SK-N-SH (cell line): ENCODE measurements at regions not wholly inside any gene's neighbourhood (a gene's known extent, or its start where the extent isn't known, plus 50 kb on each side); places are given as distances from the start of the nearest gene placed in this dataset.

Experiments used
- CTCF ChIA-PET: fragments of 300-600, 350-600 bp; formaldehyde crosslinking; extraction: SDS; loops from one replicate; lab custom pipeline; 2021; lab: Yijun Ruan, JAX
- POLR2A ChIA-PET: fragments of 350-600 bp; sonication (Branson Sonifier 250); formaldehyde crosslinking; extraction: SDS; loops from one replicate; lab custom pipeline; 2020; ENCODE audit warnings: antibody characterized with exemption, inconsistent platforms; lab: Yijun Ruan, JAX
- DNase-seq: peaks from one replicate; pipeline ENCODE4 v3.0.0; 2012
- H2AFZ ChIP-seq: fragments of 200-600 bp; sonication (generic); 2 replicates; pipeline ENCODE4 v1.8.1; 2016; ENCODE audit warnings: antibody characterized with exemption, mild to moderate bottlenecking, low read depth
- H3F3A ChIP-seq: fragments of 200-600 bp; sonication (generic); replicated peaks from 2 replicates; pipeline ENCODE3; 2016; ENCODE audit warnings: antibody characterized with exemption, mild to moderate bottlenecking; ENCODE audit not compliant: insufficient read depth
- H3K27ac ChIP-seq, 2 experiments: fragments of 200-500 bp in 1 of 2; fragments of 200-600 bp in 1 of 2; sonication (Bioruptor generic) in 1 of 2; sonication (generic), shearing (Covaris generic) in 1 of 2; 2 replicates each; pipeline versions ENCODE4 v1.5.1 to v1.6.1; 2014 to 2016; ENCODE audit warnings: low read depth in 2 of 2, inconsistent platforms in 1 of 2, low read length in 1 of 2, mild to moderate bottlenecking in 1 of 2, mixed read lengths in 1 of 2
- H3K27me3 ChIP-seq: fragments of 200-600 bp; sonication (generic), shearing (Covaris generic); 2 replicates; pipeline ENCODE4 v1.6.1; 2016; ENCODE audit warnings: mixed run types; ENCODE audit not compliant: insufficient read depth
- H3K36me3 ChIP-seq, 2 experiments: fragments of 200-500 bp in 1 of 2; fragments of 200-600 bp in 1 of 2; sonication (Bioruptor generic) in 1 of 2; sonication (generic) in 1 of 2; replicated peaks in 1 of 2; 2 replicates each; pipeline versions ENCODE3 to v1.5.1; 2014 to 2016; ENCODE audit warnings: low read length in 1 of 2, mild to moderate bottlenecking in 1 of 2; ENCODE audit not compliant: insufficient read depth in 2 of 2, control insufficient read depth in 1 of 2
- H3K4me1 ChIP-seq, 2 experiments: fragments of 200-500 bp in 1 of 2; fragments of 200-600 bp in 1 of 2; sonication (Bioruptor generic) in 1 of 2; sonication (generic), shearing (Covaris generic) in 1 of 2; 2 replicates each; pipeline versions ENCODE4 v1.5.1 to v1.6.1; 2014 to 2016; ENCODE audit warnings: low read depth in 1 of 2, low read length in 1 of 2, mixed run types in 1 of 2; ENCODE audit not compliant: insufficient read depth in 2 of 2, control insufficient read depth in 1 of 2
- H3K4me2 ChIP-seq: fragments of 200-600 bp; sonication (generic), shearing (Covaris generic); 2 replicates; pipeline ENCODE4 v1.6.1; 2017; ENCODE audit warnings: mixed run types
- H3K4me3 ChIP-seq, 2 experiments: fragments of 200-500 bp in 1 of 2; fragments of 200-600 bp in 1 of 2; sonication (Bioruptor generic) in 1 of 2; sonication (generic), shearing (Covaris generic) in 1 of 2; 2 replicates each; pipeline versions ENCODE4 v1.5.1 to v1.8.1; 2014 to 2016; ENCODE audit warnings: low read depth in 2 of 2, inconsistent platforms in 1 of 2, low read length in 1 of 2, mild to moderate bottlenecking in 1 of 2, mixed read lengths in 1 of 2, moderate library complexity in 1 of 2
- H3K79me2 ChIP-seq: fragments of 200-600 bp; sonication (generic); 2 replicates; pipeline ENCODE4 v1.8.1; 2017; ENCODE audit warnings: mild to moderate bottlenecking; ENCODE audit not compliant: insufficient read depth
- H3K9ac ChIP-seq: fragments of 200-600 bp; sonication (generic); 2 replicates; pipeline ENCODE4 v1.6.1; 2017; ENCODE audit warnings: mixed run types
- H3K9me2 ChIP-seq: fragments of 200-600 bp; sonication (generic); 2 replicates; pipeline ENCODE4 v1.6.1; 2017; ENCODE audit warnings: mixed run types
- H3K9me3 ChIP-seq: fragments of 200-600 bp; sonication (generic); 2 replicates; pipeline ENCODE4 v1.6.1; 2017; ENCODE audit warnings: mixed run types, mild to moderate bottlenecking, moderate library complexity
- H4K20me1 ChIP-seq: fragments of 200-600 bp; sonication (generic); 2 replicates; pipeline ENCODE4 v1.6.1; 2017; ENCODE audit warnings: mild to moderate bottlenecking, mixed run types; ENCODE audit not compliant: insufficient read depth
- FOXJ3 ChIP-seq: sonication (generic); formaldehyde crosslinking; IDR thresholded peaks from 2 replicates; pipeline ENCODE4 v1.5.1; 2020; ENCODE audit warnings: mild to moderate bottlenecking, missing genetic modification reagents
- MAX ChIP-seq: IDR thresholded peaks from 2 replicates; pipeline ENCODE4 v1.4.0; 2012; ENCODE audit warnings: low read depth
- RAD21 ChIP-seq: IDR thresholded peaks from 2 replicates; pipeline ENCODE4 v1.6.1; 2012; ENCODE audit warnings: mild to moderate bottlenecking, low read length
- RCOR1 ChIP-seq: fragments of 150-350 bp; IDR thresholded peaks from 2 replicates; pipeline ENCODE4 v1.6.1; 2017; ENCODE audit warnings: antibody characterized with exemption, low read length
- REST ChIP-seq: IDR thresholded peaks from 2 replicates; pipeline ENCODE4 v1.6.1; 2012; ENCODE audit warnings: mild to moderate bottlenecking, low read depth, low read length, moderate library complexity
- RXRA ChIP-seq: IDR thresholded peaks from 2 replicates; pipeline ENCODE4 v1.4.0; 2012; ENCODE audit warnings: low read depth, mild to moderate bottlenecking, borderline replicate concordance
- TEAD4 ChIP-seq: IDR thresholded peaks from 2 replicates; pipeline ENCODE4 v1.4.0; 2012; ENCODE audit warnings: mild to moderate bottlenecking, borderline replicate concordance; ENCODE audit not compliant: insufficient read depth
- WGBS: methylation state at CpG from one replicate; pipeline ENCODE4 v1.1.6; 2017; ENCODE audit warnings: low lambda C conversion rate; 5-methylcytosine and 5-hydroxymethylcytosine counted together

- no peaks in the 10 kb centered on the region for H3K79me2 ChIP-seq
- no peaks in the 10 kb centered on the region for H3K4me1 ChIP-seq
- H4K20me1 ChIP-seq = no peaks in the 10 kb centered on the region
- no peaks in the 10 kb centered on the region for H3F3A ChIP-seq
- POLR2A ChIA-PET = interaction anchor here (0.7 kb wide), 1 partner anchor 88 kb away, joined by 3 read pairs; no protein-coding TSS in a partner anchor
- H3K27me3 ChIP-seq = no peaks in the 10 kb centered on the region; the same call in 1 of the 2 replicates
- TF ChIP-seq MAX = no peak
- no peak for TF ChIP-seq RXRA
- no peak for TF ChIP-seq FOXJ3 (CRISPR knock-in tag)
- no peak overlapping the region for H3K4me2 ChIP-seq
- DNase-seq = no peak
- WGBS = 11% methylated on average over 4 of the region's 4 CpGs
- H3K36me3 ChIP-seq = no peaks in the 10 kb centered on the region
- H3K4me3 ChIP-seq = no peak overlapping the region
- H3K9me2 ChIP-seq = no peaks in the 10 kb centered on the region
- no peak overlapping the region for H3K9ac ChIP-seq
- H3K9me3 ChIP-seq = no peaks in the 10 kb centered on the region
- CTCF ChIA-PET = no interaction called here
- H2AFZ ChIP-seq = no peak overlapping the region
- no peak overlapping the region for H3K27ac ChIP-seq
These were observed 63.2 kb upstream of the SLC4A4 start for GRCh38 chr4:71275570-71275969.

- Histone ChIP-seq H3K9ac (no peak overlapping the region), H3K9me3 (no peaks in the 10 kb centered on the region), H3F3A (no peaks in the 10 kb centered on the region), H3K4me1 (no peaks in the 10 kb centered on the region), H3K9me2 (no peaks in the 10 kb centered on the region), H3K4me2 (no peak overlapping the region), H3K27ac (no peak overlapping the region), H2AFZ (no peak overlapping the region), H3K4me3 (no peak overlapping the region), H3K27me3 (no peaks in the 10 kb centered on the region), H3K36me3 (no peaks in the 10 kb centered on the region), H3K79me2 (no peaks in the 10 kb centered on the region), H4K20me1 (no peaks in the 10 kb centered on the region)
- 5% methylated on average over 1 of the region's 1 CpG for WGBS
- POLR2A ChIA-PET = no interaction called here
- CTCF ChIA-PET = interaction anchor here (0.7 kb wide), 1 partner anchor 639 kb away, joined by 3 read pairs; no protein-coding TSS in a partner anchor
- no peak for TF ChIP-seq RXRA
- no peak for TF ChIP-seq RAD21
- TF ChIP-seq RCOR1 = no peak
- TF ChIP-seq REST = no peak
- no peak for TF ChIP-seq TEAD4
- no peak for DNase-seq
These were observed 61.5 kb upstream of the SLC4A4 start for GRCh38 chr4:71277353-71277752.
